ENCODE measurements at regions not wholly inside any gene's neighbourhood (a gene's known extent, or its start where the extent isn't known, plus 50 kb on each side); places are given as distances from the start of the nearest gene placed in this dataset.
"Not testable (repeated sequence)": the region's sequence is repeated elsewhere in the genome, so short reads cannot be mapped to it uniquely, and the experiment has no call there.

- FAIRE-seq (no peak), DNase-seq (ENCODE audit: insufficient read length, low spot score) (no peak)
- TF ChIP-seq POLR2AphosphoS5 (IDR thresholded peaks at IDR 0.05; ENCODE audit: low read depth, low read length) (no peak), POU2F2 (IDR thresholded peaks at IDR 0.05; ENCODE audit: low read depth, low read length) (no peak), PAX5 (IDR thresholded peaks at IDR 0.05; ENCODE audit: insufficient read depth, low read length, severe bottlenecking) (no peak), TAF1 (IDR thresholded peaks at IDR 0.05; ENCODE audit: low read depth, low read length) (no peak), SPI1 (IDR thresholded peaks at IDR 0.05; ENCODE audit: low read depth, low read length) (no peak), POLR2A (IDR thresholded peaks at IDR 0.05; ENCODE audit: low read depth, low read length) (no peak)
Observed at GRCh38 chr2:173524256-173524955, 169.7 kb downstream of the CDCA7 start.

DNA sequence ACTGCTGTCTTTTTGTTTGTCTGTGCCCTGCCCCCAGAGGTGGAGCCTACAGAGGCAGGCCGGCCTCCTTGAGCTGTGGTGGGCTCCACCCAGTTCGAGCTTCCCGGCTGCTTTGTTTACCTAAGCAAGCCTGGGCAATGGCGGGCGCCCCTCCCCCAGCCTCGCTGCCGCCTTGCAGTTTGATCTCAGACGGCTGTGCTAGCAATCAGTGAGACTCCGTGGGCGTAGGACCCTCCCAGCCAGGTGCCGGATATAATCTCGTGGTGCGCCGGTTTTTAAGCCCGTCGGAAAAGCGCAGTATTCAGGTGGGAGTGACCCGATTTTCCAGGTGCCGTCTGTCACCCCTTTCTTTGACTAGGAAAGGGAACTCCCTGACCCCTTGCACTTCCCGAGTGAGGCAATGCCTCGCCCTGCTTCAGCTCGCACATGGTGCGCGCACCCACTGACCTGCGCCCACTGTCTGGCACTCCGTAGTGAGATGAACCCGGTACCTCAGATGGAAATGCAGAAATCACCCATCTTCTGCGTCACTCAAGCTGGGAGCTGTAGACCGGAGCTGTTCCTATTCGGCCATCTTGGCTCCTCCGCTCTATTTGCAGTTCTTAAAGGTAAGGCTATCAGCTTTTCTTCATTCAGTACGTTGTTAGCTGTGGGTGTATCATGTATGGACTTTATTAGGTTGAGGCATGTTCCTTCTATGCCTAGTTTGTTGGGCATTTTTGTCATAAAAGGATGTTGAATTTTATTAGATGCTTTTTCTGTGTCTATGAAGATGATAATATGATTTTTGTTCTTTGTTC lies 178.3 kb downstream of the CDCA7 start:
- FAIRE-seq; DNase-seq (ENCODE audit: insufficient read length, low spot score): not testable (repeated sequence)

DNA sequence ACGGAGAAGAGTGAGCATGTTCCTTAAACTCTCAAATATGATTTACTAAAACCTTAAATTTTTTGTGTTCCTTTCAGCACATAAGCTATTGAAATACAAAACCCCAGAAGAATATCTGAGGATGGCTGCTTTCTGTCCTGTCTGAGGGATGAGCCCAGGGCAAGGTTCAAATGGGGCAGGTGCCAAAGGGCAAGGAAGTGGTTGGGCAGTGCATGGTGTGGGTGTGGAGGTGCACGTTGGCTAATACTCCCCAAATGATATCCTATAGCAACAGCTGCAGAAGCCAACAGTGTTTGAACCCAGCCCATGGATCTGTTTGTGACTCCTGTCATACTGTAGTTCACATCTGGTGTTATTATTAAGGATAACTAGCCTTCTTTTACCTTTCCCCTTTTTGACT lies 183.0 kb downstream of the CDCA7 start:
- TF ChIP-seq POLR2A (IDR thresholded peaks at IDR 0.05; ENCODE audit: low read depth, low read length) (no peak), SPI1 (IDR thresholded peaks at IDR 0.05; ENCODE audit: low read depth, low read length) (no peak), TAF1 (IDR thresholded peaks at IDR 0.05; ENCODE audit: low read depth, low read length) (no peak), PAX5 (IDR thresholded peaks at IDR 0.05; ENCODE audit: insufficient read depth, low read length, severe bottlenecking) (no peak), POU2F2 (IDR thresholded peaks at IDR 0.05; ENCODE audit: low read depth, low read length) (no peak)
- DNase-seq (ENCODE audit: insufficient read length, low spot score) (no peak), FAIRE-seq (no peak)

DNA sequence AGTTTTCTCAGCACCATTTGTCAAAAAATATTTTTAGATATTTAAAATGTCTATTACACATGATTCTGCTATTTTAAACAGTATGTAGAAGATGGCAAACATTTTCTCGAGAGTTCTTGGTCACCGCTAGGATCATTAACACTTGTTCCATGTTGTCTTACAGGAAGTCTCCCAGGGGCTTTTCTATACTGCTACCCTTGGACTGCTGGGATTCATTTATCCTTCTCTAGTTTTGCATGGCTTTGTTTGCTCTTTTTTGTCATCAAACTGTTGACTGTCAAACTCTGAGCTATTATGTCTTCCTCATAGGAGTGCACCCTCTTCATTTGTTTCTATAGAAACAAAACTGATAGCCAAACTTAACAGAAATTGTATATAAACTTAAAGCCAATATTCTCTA lies 184.9 kb downstream of the CDCA7 start:
- no peak for TF ChIP-seq POLR2AphosphoS5 (IDR thresholded peaks at IDR 0.05; ENCODE audit: low read depth, low read length)
- no peak for TF ChIP-seq POU2F2 (IDR thresholded peaks at IDR 0.05; ENCODE audit: low read depth, low read length)
- TF ChIP-seq TAF1 (IDR thresholded peaks at IDR 0.05; ENCODE audit: low read depth, low read length): no peak
- TF ChIP-seq POLR2A (IDR thresholded peaks at IDR 0.05; ENCODE audit: low read depth, low read length): no peak
- TF ChIP-seq SPI1 (IDR thresholded peaks at IDR 0.05; ENCODE audit: low read depth, low read length): no peak
- TF ChIP-seq PAX5 (IDR thresholded peaks at IDR 0.05; ENCODE audit: insufficient read depth, low read length, severe bottlenecking): no peak
- DNase-seq (ENCODE audit: insufficient read length, low spot score) (no peak), FAIRE-seq (no peak)

GRCh38 chr2:173544641-173545363 lies 190.1 kb downstream of the CDCA7 start:
- TF ChIP-seq POLR2A (IDR thresholded peaks at IDR 0.05; ENCODE audit: low read depth, low read length): no peak
- TF ChIP-seq SPI1 (IDR thresholded peaks at IDR 0.05; ENCODE audit: low read depth, low read length): no peak
- TF ChIP-seq PAX5 (IDR thresholded peaks at IDR 0.05; ENCODE audit: insufficient read depth, low read length, severe bottlenecking): no peak
- TF ChIP-seq TAF1 (IDR thresholded peaks at IDR 0.05; ENCODE audit: low read depth, low read length): no peak
- no peak for TF ChIP-seq POLR2AphosphoS5 (IDR thresholded peaks at IDR 0.05; ENCODE audit: low read depth, low read length)
- TF ChIP-seq POU2F2 (IDR thresholded peaks at IDR 0.05; ENCODE audit: low read depth, low read length): no peak
- no peak for FAIRE-seq
- no peak for DNase-seq (ENCODE audit: insufficient read length, low spot score)

- no peak for TF ChIP-seq POLR2A (IDR thresholded peaks at IDR 0.05; ENCODE audit: low read depth, low read length)
- no peak for TF ChIP-seq TAF1 (IDR thresholded peaks at IDR 0.05; ENCODE audit: low read depth, low read length)
- TF ChIP-seq POLR2AphosphoS5 (IDR thresholded peaks at IDR 0.05; ENCODE audit: low read depth, low read length): no peak
- TF ChIP-seq POU2F2 (IDR thresholded peaks at IDR 0.05; ENCODE audit: low read depth, low read length): no peak
- no peak for TF ChIP-seq SPI1 (IDR thresholded peaks at IDR 0.05; ENCODE audit: low read depth, low read length)
- TF ChIP-seq PAX5 (IDR thresholded peaks at IDR 0.05; ENCODE audit: insufficient read depth, low read length, severe bottlenecking): no peak
- FAIRE-seq (no peak), DNase-seq (ENCODE audit: insufficient read length, low spot score) (no peak)
Observed at GRCh38 chr2:173545364-173545763, 190.7 kb downstream of the CDCA7 start.

- no peak for FAIRE-seq
- TF ChIP-seq POU2F2 (IDR thresholded peaks at IDR 0.05; ENCODE audit: low read depth, low read length): no peak
- TF ChIP-seq PAX5 (IDR thresholded peaks at IDR 0.05; ENCODE audit: insufficient read depth, low read length, severe bottlenecking): no peak
- TF ChIP-seq SPI1 (IDR thresholded peaks at IDR 0.05; ENCODE audit: low read depth, low read length): no peak
- no peak for TF ChIP-seq POLR2A (IDR thresholded peaks at IDR 0.05; ENCODE audit: low read depth, low read length)
- TF ChIP-seq POLR2AphosphoS5 (IDR thresholded peaks at IDR 0.05; ENCODE audit: low read depth, low read length): no peak
- no peak for TF ChIP-seq TAF1 (IDR thresholded peaks at IDR 0.05; ENCODE audit: low read depth, low read length)
- DNase-seq (ENCODE audit: insufficient read length, low spot score): no peak
Observed at GRCh38 chr2:173547499-173547898, 192.8 kb downstream of the CDCA7 start.

DNA sequence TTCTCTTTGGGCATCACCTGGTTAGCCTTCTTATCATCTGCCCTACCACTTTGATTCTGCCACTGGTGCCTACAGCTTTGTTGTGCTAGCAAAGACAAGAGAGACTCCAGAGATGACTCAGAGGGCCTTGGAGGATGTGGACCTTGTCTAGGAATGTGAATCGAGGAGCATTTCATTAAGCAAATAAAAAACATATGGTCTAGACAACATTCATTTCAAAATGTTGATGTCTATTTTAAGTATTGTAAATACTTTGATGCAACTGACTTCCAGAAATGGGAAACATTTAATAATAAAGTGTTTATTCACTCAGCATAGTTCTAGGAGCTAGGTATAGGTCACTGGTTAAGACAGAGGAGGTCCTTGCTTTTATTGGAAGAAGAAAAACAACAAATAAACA lies 195.5 kb downstream of the CDCA7 start:
- DNase-seq (ENCODE audit: insufficient read length, low spot score) (no peak), FAIRE-seq (no peak)
- TF ChIP-seq SPI1 (IDR thresholded peaks at IDR 0.05; ENCODE audit: low read depth, low read length) (no peak), TAF1 (IDR thresholded peaks at IDR 0.05; ENCODE audit: low read depth, low read length) (no peak), PAX5 (IDR thresholded peaks at IDR 0.05; ENCODE audit: insufficient read depth, low read length, severe bottlenecking) (no peak), POLR2AphosphoS5 (IDR thresholded peaks at IDR 0.05; ENCODE audit: low read depth, low read length) (no peak), POU2F2 (IDR thresholded peaks at IDR 0.05; ENCODE audit: low read depth, low read length) (no peak), POLR2A (IDR thresholded peaks at IDR 0.05; ENCODE audit: low read depth, low read length) (no peak)

DNA sequence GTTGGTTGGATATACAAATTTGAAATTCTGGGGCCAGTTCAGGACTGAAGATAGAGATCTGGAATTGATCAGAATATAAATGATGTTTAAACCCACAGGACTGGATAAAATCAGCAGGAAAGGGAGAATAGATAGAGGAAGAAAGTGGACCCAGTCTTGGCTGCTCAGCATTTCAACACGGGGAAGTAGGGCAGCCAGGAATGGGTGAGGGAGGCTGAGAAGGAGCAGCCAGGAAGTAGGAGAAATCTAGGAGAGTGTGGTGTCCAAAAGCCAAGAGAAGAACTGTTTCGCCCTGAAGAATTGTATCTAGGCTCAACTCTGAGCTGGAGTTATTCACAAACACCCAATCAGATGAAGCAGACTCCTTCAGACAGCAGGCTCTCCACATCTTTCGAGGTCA lies 197.9 kb downstream of the CDCA7 start:
- no peak for TF ChIP-seq SPI1 (IDR thresholded peaks at IDR 0.05; ENCODE audit: low read depth, low read length)
- TF ChIP-seq POU2F2 (IDR thresholded peaks at IDR 0.05; ENCODE audit: low read depth, low read length): no peak
- no peak for TF ChIP-seq PAX5 (IDR thresholded peaks at IDR 0.05; ENCODE audit: insufficient read depth, low read length, severe bottlenecking)
- TF ChIP-seq POLR2A (IDR thresholded peaks at IDR 0.05; ENCODE audit: low read depth, low read length): no peak
- TF ChIP-seq TAF1 (IDR thresholded peaks at IDR 0.05; ENCODE audit: low read depth, low read length): no peak
- TF ChIP-seq POLR2AphosphoS5 (IDR thresholded peaks at IDR 0.05; ENCODE audit: low read depth, low read length): no peak
- DNase-seq (ENCODE audit: insufficient read length, low spot score) (no peak), FAIRE-seq (no peak)

All from GM12891 (cell line).